Dermis blood vessel endothelial cell (primary cell): ENCODE measurements at regions not wholly inside any gene's neighbourhood (a gene's known extent, or its start where the extent isn't known, plus 50 kb on each side); places are given as distances from the start of the nearest gene placed in this dataset.

Source experiments
- DNase-seq: peaks from one replicate; pipeline ENCODE4 v3.0.0; 2010

GRCh38 chr9:26735160-26735559 lies 157.4 kb downstream of the CAAP1 start:
- no peak for DNase-seq

GRCh38 chr9:26729187-26729586 lies 163.4 kb downstream of the CAAP1 start:
- no peak for DNase-seq

GRCh38 chr9:26727471-26727870 lies 165.1 kb downstream of the CAAP1 start:
- DNase-seq: no peak

GRCh38 chr9:26725573-26725972 lies 167.0 kb downstream of the CAAP1 start:
- peak; percentile 26 for DNase-seq

- DNase-seq: peak; percentile 53
Measured at GRCh38 chr9:26723486-26723885, 169.1 kb downstream of the CAAP1 start.

GRCh38 chr9:26722755-26723154 lies 169.8 kb downstream of the CAAP1 start:
- no peak for DNase-seq

GRCh38 chr9:26710008-26710407 lies 182.6 kb downstream of the CAAP1 start:
- no peak for DNase-seq

GRCh38 chr9:26706223-26706622 lies 186.4 kb downstream of the CAAP1 start:
- DNase-seq: peak; percentile 4

GRCh38 chr9:26695298-26695622 lies 197.3 kb downstream of the CAAP1 start:
- DNase-seq: no peak

GRCh38 chr9:26694381-26695297 lies 198.0 kb downstream of the CAAP1 start:
- DNase-seq: no peak

- no peak for DNase-seq
Measured at GRCh38 chr9:26689041-26689440, 203.6 kb downstream of the CAAP1 start.

GRCh38 chr9:26687421-26687820 lies 205.2 kb downstream of the CAAP1 start:
- DNase-seq: peak; percentile 26

- DNase-seq: no peak
Measured at GRCh38 chr9:26685818-26686217, 206.8 kb downstream of the CAAP1 start.

GRCh38 chr9:26684029-26684428 lies 208.6 kb downstream of the CAAP1 start:
- DNase-seq: no peak

GRCh38 chr9:26682796-26683496 lies 209.7 kb downstream of the CAAP1 start:
- no peak for DNase-seq

GRCh38 chr9:26682041-26682440 lies 210.6 kb downstream of the CAAP1 start:
- DNase-seq: no peak

GRCh38 chr9:26677965-26678706 lies 214.5 kb downstream of the CAAP1 start:
- DNase-seq: no peak

GRCh38 chr9:26675035-26675434 lies 217.6 kb downstream of the CAAP1 start:
- no peak for DNase-seq

GRCh38 chr9:26673261-26673660 lies 219.3 kb downstream of the CAAP1 start:
- no peak for DNase-seq

GRCh38 chr9:26669701-26670670 lies 222.6 kb downstream of the CAAP1 start:
- no peak for DNase-seq

GRCh38 chr9:26667882-26668281 lies 224.7 kb downstream of the CAAP1 start:
- no peak for DNase-seq

- no peak for DNase-seq
Measured at GRCh38 chr9:26665666-26666065, 226.9 kb downstream of the CAAP1 start.
